Erythroblast (primary cell): ENCODE measurements at regions not wholly inside any gene's neighbourhood (a gene's known extent, or its start where the extent isn't known, plus 50 kb on each side); places are given as distances from the start of the nearest gene placed in this dataset.

Experiments
- GATA1 ChIP-seq: IDR thresholded peaks from 2 replicates; pipeline ENCODE4 v1.6.1; 2011; ENCODE audit warnings: low read depth, mild to moderate bottlenecking, control low read depth, low read length, moderate library complexity
- POLR2A ChIP-seq: IDR thresholded peaks from 2 replicates; pipeline ENCODE4 v1.6.1; 2011; ENCODE audit warnings: mild to moderate bottlenecking, low read length

- TF ChIP-seq POLR2A (no peak), GATA1 (no peak)
These were observed 170.9 kb upstream of the GATA6 start for GRCh38 chr18:21998486-21998885.
